GM23248 (cell line): ENCODE measurements at regions not wholly inside any gene's neighbourhood (a gene's known extent, or its start where the extent isn't known, plus 50 kb on each side); places are given as distances from the start of the nearest gene placed in this dataset.

ENCODE experiments used
- EZH2 ChIP-seq: fragments of 200-600 bp; sonication (generic); IDR thresholded peaks from 2 replicates; pipeline ENCODE4 v1.6.1; 2018; ENCODE audit warnings: antibody characterized with exemption, mild to moderate bottlenecking; ENCODE audit not compliant: insufficient read depth, poor library complexity, severe bottlenecking
- EZH2phosphoT487 ChIP-seq: fragments of 200-600 bp; sonication (generic); IDR thresholded peaks from 2 replicates; pipeline ENCODE4 v1.6.1; 2018; ENCODE audit warnings: antibody characterized with exemption, moderate library complexity, mild to moderate bottlenecking, low read depth; ENCODE audit not compliant: insufficient read depth

- TF ChIP-seq EZH2 = no peak
- no peak for TF ChIP-seq EZH2phosphoT487
Measured at GRCh38 chr1:195851804-195852203, 756.4 kb downstream of the KCNT2 start.
